WTC11 (cell line): ENCODE measurements at regions not wholly inside any gene's neighbourhood (a gene's known extent, or its start where the extent isn't known, plus 50 kb on each side); places are given as distances from the start of the nearest gene placed in this dataset.

Source experiments
- TF ChIP-seq, protein P1 (sequence below): sonication (generic); formaldehyde crosslinking; IDR thresholded peaks from 2 replicates; pipeline ENCODE4 v1.8.0; 2022; ENCODE audit warnings: mild to moderate bottlenecking, missing genetic modification reagents
- TF ChIP-seq, protein P2 (sequence below): fragments of 200-600 bp; IDR thresholded peaks from 2 replicates; pipeline ENCODE4 v1.8.0; 2022; ENCODE audit warnings: antibody characterized with exemption
- TF ChIP-seq, protein P3 (sequence below): sonication (generic); formaldehyde crosslinking; IDR thresholded peaks from 2 replicates; pipeline ENCODE4 v1.8.0; 2022; ENCODE audit warnings: mild to moderate bottlenecking, missing genetic modification reagents

DNA sequence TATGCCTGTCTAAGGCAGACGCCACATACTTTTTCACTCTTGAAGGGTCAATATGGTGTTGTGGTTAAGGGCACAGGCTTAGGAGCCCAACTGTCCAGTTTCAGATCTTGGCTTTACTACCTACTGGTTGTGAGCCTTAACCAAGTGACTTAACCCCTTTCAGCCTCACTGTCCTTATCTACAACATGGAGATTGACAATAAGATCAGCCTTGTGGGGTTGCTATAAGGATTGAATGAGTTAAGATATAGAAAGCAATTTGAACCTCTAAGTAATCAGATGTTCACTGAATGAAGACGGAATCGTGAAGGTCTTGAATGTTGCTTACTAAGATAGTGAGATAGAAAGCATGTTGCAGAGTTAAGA, 121.3 kb upstream of the JUN start:
- TF ChIP-seq, protein P1, sequence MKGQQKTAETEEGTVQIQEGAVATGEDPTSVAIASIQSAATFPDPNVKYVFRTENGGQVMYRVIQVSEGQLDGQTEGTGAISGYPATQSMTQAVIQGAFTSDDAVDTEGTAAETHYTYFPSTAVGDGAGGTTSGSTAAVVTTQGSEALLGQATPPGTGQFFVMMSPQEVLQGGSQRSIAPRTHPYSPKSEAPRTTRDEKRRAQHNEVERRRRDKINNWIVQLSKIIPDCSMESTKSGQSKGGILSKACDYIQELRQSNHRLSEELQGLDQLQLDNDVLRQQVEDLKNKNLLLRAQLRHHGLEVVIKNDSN (CRISPR knock-in tag): no peak
- TF ChIP-seq, protein P2, sequence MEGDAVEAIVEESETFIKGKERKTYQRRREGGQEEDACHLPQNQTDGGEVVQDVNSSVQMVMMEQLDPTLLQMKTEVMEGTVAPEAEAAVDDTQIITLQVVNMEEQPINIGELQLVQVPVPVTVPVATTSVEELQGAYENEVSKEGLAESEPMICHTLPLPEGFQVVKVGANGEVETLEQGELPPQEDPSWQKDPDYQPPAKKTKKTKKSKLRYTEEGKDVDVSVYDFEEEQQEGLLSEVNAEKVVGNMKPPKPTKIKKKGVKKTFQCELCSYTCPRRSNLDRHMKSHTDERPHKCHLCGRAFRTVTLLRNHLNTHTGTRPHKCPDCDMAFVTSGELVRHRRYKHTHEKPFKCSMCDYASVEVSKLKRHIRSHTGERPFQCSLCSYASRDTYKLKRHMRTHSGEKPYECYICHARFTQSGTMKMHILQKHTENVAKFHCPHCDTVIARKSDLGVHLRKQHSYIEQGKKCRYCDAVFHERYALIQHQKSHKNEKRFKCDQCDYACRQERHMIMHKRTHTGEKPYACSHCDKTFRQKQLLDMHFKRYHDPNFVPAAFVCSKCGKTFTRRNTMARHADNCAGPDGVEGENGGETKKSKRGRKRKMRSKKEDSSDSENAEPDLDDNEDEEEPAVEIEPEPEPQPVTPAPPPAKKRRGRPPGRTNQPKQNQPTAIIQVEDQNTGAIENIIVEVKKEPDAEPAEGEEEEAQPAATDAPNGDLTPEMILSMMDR: no peak
- TF ChIP-seq, protein P3, sequence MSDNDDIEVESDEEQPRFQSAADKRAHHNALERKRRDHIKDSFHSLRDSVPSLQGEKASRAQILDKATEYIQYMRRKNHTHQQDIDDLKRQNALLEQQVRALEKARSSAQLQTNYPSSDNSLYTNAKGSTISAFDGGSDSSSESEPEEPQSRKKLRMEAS (CRISPR knock-in tag): no peak
